ENCODE measurements at regions not wholly inside any gene's neighbourhood (a gene's known extent, or its start where the extent isn't known, plus 50 kb on each side); places are given as distances from the start of the nearest gene placed in this dataset.

- H3K27ac ChIP-seq, result no peak overlapping the region
- TF ChIP-seq, protein P1, sequence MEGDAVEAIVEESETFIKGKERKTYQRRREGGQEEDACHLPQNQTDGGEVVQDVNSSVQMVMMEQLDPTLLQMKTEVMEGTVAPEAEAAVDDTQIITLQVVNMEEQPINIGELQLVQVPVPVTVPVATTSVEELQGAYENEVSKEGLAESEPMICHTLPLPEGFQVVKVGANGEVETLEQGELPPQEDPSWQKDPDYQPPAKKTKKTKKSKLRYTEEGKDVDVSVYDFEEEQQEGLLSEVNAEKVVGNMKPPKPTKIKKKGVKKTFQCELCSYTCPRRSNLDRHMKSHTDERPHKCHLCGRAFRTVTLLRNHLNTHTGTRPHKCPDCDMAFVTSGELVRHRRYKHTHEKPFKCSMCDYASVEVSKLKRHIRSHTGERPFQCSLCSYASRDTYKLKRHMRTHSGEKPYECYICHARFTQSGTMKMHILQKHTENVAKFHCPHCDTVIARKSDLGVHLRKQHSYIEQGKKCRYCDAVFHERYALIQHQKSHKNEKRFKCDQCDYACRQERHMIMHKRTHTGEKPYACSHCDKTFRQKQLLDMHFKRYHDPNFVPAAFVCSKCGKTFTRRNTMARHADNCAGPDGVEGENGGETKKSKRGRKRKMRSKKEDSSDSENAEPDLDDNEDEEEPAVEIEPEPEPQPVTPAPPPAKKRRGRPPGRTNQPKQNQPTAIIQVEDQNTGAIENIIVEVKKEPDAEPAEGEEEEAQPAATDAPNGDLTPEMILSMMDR (conservative IDR thresholded peaks at IDR 0.05), result no peak
These were observed 70.4 kb downstream of the IGLL1 start for GRCh38 chr22:23509571-23510302.

DNA sequence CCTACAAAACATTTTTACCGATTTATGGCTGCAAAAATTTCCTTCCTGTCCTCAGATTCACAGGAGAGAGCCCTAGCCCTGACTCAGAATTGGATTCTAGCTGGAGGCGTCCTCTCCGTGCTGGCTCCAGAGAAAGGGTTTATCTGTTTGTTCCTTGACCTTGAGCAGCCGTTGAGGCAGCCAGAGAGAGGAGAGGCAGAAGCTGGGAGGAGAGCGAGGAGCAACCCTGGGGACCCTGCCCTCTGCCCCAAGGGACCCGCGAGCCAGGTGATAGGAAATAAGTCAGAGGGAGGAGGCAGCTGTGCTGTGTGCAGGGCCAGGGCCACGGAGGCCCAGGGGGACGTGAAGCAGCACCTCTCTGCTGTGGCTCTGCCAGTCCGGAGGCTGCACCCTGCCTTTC lies 75.6 kb downstream of the IGLL1 start:
- H3K27ac ChIP-seq, result no peak overlapping the region
- TF ChIP-seq, protein P1 (conservative IDR thresholded peaks at IDR 0.05), result no peak

GRCh38 chr22:23503736-23504440 lies 76.2 kb downstream of the IGLL1 start:
- H3K27ac ChIP-seq, result no peak overlapping the region
- TF ChIP-seq, protein P1 (conservative IDR thresholded peaks at IDR 0.05), result no peak

GRCh38 chr22:23503142-23503541 lies 76.9 kb downstream of the IGLL1 start:
- no peak overlapping the region for H3K27ac ChIP-seq

GRCh38 chr22:23501708-23502107 lies 78.4 kb downstream of the IGLL1 start:
- TF ChIP-seq, protein P1 (conservative IDR thresholded peaks at IDR 0.05), result no peak
- no peak overlapping the region for H3K27ac ChIP-seq

More at GRCh38 chr22:23503142-23503541, 76.9 kb downstream of the IGLL1 start:
- TF ChIP-seq, protein P1 (conservative IDR thresholded peaks at IDR 0.05), result no peak

GRCh38 chr22:23501261-23501619 lies 78.8 kb downstream of the IGLL1 start:
- TF ChIP-seq, protein P1 (conservative IDR thresholded peaks at IDR 0.05), result no peak
- H3K27ac ChIP-seq, result no peak overlapping the region

DNA sequence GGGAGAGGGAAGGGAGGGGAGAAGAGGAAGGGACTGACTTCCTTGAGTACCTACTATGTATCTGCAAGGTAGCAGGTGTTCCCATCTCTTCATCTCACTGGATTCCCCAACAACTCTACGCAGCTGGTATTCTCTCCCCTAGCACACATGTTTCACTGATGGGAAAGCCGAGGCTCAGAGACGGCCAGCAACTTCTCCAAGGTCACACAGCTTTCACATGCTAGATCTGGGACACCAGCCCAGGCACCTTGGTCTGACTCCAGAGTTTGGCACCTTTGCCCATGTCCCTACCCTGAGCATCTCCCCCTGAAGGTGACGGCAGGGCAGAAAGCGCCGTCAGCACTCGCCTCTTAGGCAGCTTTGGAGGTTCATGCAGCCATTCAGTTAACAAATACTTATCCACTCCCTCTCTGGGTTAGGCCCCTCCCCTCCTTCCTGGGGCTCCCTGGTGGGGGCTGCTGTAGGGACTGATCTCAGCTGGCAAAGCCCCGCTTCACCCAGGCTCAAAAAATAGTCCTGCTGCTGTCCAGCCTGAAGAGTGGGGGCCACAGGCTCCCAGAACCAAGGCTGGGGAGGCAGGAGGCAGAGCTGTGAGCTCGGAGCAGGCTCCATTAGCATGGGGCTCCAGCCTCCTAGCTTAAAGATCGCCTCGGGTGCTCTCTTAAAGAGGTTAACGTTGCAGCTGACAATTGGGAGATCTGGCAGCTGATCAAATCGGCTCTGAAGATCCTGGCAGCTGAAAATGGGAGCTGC lies 79.4 kb downstream of the IGLL1 start:
- TF ChIP-seq, protein P1 (conservative IDR thresholded peaks at IDR 0.05), result no peak
- no peak overlapping the region for H3K27ac ChIP-seq
